Prostate gland (tissue), 2 donors: ENCODE measurements at regions not wholly inside any gene's neighbourhood (a gene's known extent, or its start where the extent isn't known, plus 50 kb on each side); places are given as distances from the start of the nearest gene placed in this dataset.

Experiments
- POLR2A ChIP-seq: fragments of 450-650 bp; IDR thresholded peaks from one replicate; pipeline ENCODE4 v1.6.1; 2016; ENCODE audit warnings: antibody characterized with exemption, mild to moderate bottlenecking
- POLR2AphosphoS5 ChIP-seq: sonication (generic); formaldehyde crosslinking; IDR thresholded peaks from one replicate; pipeline ENCODE4 v1.6.1; 2017; ENCODE audit warnings: antibody characterized with exemption
- TF ChIP-seq, protein P1 (sequence below), 4 experiments: fragments of 200-600 bp in 2 of 4; fragments of 450-650 bp in 2 of 4; sonication (generic) in 2 of 4; IDR thresholded peaks; 1 replicate in 3 of 4; 2 replicates in 1 of 4; pipeline ENCODE4 v1.5.1; 2016 to 2019; ENCODE audit warnings: antibody characterized with exemption in 4 of 4, mild to moderate bottlenecking in 2 of 4, moderate library complexity in 2 of 4

DNA sequence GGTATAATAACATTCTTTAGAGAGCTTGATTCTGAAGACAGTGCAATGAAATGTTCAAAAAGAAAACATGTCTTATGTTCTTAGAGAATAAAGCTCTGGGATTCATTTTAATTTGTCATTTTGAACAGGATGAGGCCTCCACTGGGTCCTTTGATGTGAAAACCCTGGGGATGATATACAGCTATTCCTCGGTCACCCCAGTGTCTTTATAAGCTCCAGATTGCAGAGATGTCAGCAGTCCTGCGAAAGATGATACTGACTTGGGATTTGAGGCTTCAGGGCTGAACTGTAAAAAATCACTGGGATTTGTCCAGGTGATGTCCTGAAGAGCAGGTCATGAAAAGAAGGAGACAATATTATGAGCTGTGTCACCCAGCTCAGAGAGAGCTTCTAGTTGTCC lies 529.7 kb upstream of the ZNF608 start:
- TF ChIP-seq, protein P1, sequence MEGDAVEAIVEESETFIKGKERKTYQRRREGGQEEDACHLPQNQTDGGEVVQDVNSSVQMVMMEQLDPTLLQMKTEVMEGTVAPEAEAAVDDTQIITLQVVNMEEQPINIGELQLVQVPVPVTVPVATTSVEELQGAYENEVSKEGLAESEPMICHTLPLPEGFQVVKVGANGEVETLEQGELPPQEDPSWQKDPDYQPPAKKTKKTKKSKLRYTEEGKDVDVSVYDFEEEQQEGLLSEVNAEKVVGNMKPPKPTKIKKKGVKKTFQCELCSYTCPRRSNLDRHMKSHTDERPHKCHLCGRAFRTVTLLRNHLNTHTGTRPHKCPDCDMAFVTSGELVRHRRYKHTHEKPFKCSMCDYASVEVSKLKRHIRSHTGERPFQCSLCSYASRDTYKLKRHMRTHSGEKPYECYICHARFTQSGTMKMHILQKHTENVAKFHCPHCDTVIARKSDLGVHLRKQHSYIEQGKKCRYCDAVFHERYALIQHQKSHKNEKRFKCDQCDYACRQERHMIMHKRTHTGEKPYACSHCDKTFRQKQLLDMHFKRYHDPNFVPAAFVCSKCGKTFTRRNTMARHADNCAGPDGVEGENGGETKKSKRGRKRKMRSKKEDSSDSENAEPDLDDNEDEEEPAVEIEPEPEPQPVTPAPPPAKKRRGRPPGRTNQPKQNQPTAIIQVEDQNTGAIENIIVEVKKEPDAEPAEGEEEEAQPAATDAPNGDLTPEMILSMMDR (IDR thresholded peaks at IDR 0.05): no peak
- TF ChIP-seq POLR2A (no peak), POLR2AphosphoS5 (no peak)
